ENCODE measurements at regions not wholly inside any gene's neighbourhood (a gene's known extent, or its start where the extent isn't known, plus 50 kb on each side); places are given as distances from the start of the nearest gene placed in this dataset.

GRCh38 chr5:82364497-82364896 lies 86.3 kb upstream of the RPS23 start:
- intact Hi-C loops (cut with DNase I) = no loop called here
- H3K36me3 ChIP-seq (ENCODE audit: insufficient read depth in 1 of 2, low read depth in 1 of 2) = no peaks in the 10 kb centered on the region
- TF ChIP-seq, protein P1, sequence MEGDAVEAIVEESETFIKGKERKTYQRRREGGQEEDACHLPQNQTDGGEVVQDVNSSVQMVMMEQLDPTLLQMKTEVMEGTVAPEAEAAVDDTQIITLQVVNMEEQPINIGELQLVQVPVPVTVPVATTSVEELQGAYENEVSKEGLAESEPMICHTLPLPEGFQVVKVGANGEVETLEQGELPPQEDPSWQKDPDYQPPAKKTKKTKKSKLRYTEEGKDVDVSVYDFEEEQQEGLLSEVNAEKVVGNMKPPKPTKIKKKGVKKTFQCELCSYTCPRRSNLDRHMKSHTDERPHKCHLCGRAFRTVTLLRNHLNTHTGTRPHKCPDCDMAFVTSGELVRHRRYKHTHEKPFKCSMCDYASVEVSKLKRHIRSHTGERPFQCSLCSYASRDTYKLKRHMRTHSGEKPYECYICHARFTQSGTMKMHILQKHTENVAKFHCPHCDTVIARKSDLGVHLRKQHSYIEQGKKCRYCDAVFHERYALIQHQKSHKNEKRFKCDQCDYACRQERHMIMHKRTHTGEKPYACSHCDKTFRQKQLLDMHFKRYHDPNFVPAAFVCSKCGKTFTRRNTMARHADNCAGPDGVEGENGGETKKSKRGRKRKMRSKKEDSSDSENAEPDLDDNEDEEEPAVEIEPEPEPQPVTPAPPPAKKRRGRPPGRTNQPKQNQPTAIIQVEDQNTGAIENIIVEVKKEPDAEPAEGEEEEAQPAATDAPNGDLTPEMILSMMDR (IDR thresholded peaks at IDR 0.05) = peak; percentile 21
- no peaks in the 10 kb centered on the region for H3K9me3 ChIP-seq
- no peaks in the 10 kb centered on the region for H3K27me3 ChIP-seq (ENCODE audit: insufficient read depth in 3 of 3, low read length in 2 of 3)
- no peak overlapping the region for H3K4me3 ChIP-seq
- H3K4me1 ChIP-seq = no peaks in the 10 kb centered on the region
- H3K27ac ChIP-seq = no peak overlapping the region
- ATAC-seq (no peak), DNase-seq (no peak)
- WGBS, 3 donors = 49 to 53% (median 51%) methylated on average over 5 of the region's 5 CpGs

GRCh38 chr5:82363524-82363923 lies 85.4 kb upstream of the RPS23 start:
- Histone ChIP-seq H3K9me3 (no peaks in the 10 kb centered on the region), H3K4me3 (no peak overlapping the region), H3K27me3 (ENCODE audit: insufficient read depth in 3 of 3, low read length in 2 of 3) (no peaks in the 10 kb centered on the region), H3K4me1 (no peaks in the 10 kb centered on the region), H3K27ac (no peak overlapping the region), H3K36me3 (ENCODE audit: insufficient read depth in 1 of 2, low read depth in 1 of 2) (no peaks in the 10 kb centered on the region)
- intact Hi-C loops (cut with DNase I) = no loop called here
- ATAC-seq (no peak), DNase-seq (no peak)
- TF ChIP-seq, protein P1 (IDR thresholded peaks at IDR 0.05) = no peak
- 78 to 79% (median 78%) methylated on average over 4 of the region's 4 CpGs for WGBS, 3 donors

DNA sequence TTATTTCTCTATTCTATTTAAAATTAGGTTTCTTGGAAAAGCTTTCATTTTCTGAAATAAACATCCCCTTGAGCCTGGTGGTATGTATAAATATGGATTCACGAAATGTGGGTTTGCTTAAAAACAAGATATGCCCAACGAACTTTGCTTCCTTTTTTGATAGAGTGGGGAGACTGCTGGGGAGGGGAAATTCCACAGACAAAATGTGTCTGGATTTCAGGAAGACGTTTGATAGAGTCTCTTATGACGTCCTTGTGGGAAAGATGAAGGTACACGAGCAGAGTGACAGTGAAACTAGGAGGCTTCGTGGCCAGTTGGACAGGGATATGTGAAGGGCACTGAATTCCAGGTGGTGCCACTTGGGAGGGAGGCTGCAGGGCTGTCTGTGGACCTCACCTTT lies 84.5 kb upstream of the RPS23 start:
- no peak overlapping the region for H3K4me3 ChIP-seq
- TF ChIP-seq, protein P1 (IDR thresholded peaks at IDR 0.05) = no peak
- DNase-seq (no peak), ATAC-seq (no peak)
- intact Hi-C loops (cut with DNase I) = no loop called here
- no peaks in the 10 kb centered on the region for H3K36me3 ChIP-seq (ENCODE audit: insufficient read depth in 1 of 2, low read depth in 1 of 2)
- 67 to 76% (median 70%) methylated on average over 6 of the region's 6 CpGs for WGBS, 3 donors
- H3K4me1 ChIP-seq = no peaks in the 10 kb centered on the region
- no peaks in the 10 kb centered on the region for H3K9me3 ChIP-seq
- no peak overlapping the region for H3K27ac ChIP-seq
- H3K27me3 ChIP-seq (ENCODE audit: insufficient read depth in 3 of 3, low read length in 2 of 3) = no peaks in the 10 kb centered on the region

DNA sequence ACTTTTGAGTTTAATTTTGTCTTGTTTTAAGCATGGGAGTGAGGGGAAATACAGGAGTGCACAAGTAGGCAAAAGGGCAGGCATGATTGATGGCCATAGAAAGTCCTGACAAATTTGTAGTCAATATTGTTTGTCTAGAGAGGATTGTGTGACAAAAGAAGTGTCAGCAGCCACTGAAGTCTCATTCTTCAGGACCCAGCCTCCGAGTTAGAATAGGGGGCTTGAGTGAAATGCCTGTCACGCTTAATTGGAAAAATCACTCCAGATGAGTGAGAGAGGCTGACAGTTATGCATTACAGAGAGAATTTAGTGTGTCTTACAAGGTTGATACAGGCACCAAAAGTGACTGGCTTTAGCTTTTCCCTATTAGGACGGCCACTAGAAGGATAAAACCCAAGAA lies 81.9 kb upstream of the RPS23 start:
- no peaks in the 10 kb centered on the region for H3K27me3 ChIP-seq (ENCODE audit: insufficient read depth in 3 of 3, low read length in 2 of 3)
- H3K4me3 ChIP-seq = no peak overlapping the region
- H3K36me3 ChIP-seq (ENCODE audit: insufficient read depth in 1 of 2, low read depth in 1 of 2) = no peaks in the 10 kb centered on the region
- H3K9me3 ChIP-seq = no peaks in the 10 kb centered on the region
- H3K4me1 ChIP-seq = no peaks in the 10 kb centered on the region
- DNase-seq (no peak), ATAC-seq (no peak)
- intact Hi-C loops (cut with DNase I) = no loop called here
- TF ChIP-seq, protein P1 (IDR thresholded peaks at IDR 0.05) = no peak
- WGBS, 3 donors = 74 to 83% (median 79%) methylated on average over 3 of the region's 3 CpGs
- H3K27ac ChIP-seq = no peak overlapping the region

GRCh38 chr5:82359272-82359671 lies 81.1 kb upstream of the RPS23 start:
- TF ChIP-seq, protein P1 (IDR thresholded peaks at IDR 0.05) = no peak
- no peak for DNase-seq
- Histone ChIP-seq H3K4me3 (no peak overlapping the region), H3K36me3 (ENCODE audit: insufficient read depth in 1 of 2, low read depth in 1 of 2) (no peaks in the 10 kb centered on the region), H3K27me3 (ENCODE audit: insufficient read depth in 3 of 3, low read length in 2 of 3) (no peaks in the 10 kb centered on the region), H3K9me3 (no peaks in the 10 kb centered on the region), H3K4me1 (no peaks in the 10 kb centered on the region), H3K27ac (no peak overlapping the region)
- intact Hi-C loops (cut with DNase I) = loop anchor here (5.0 to 10.0 kb wide), 2 partner anchors 276 to 1113 kb away; partner anchors contain the start of gene VCAN (in 1 of the 2)
- ATAC-seq = peak in 1 of 4 donors; percentile 12
- WGBS, 3 donors = 43 to 48% (median 44%) methylated on average over 3 of the region's 3 CpGs

Measured in psoas muscle (tissue), 7 donors.